CD4-positive, alpha-beta T cell treated with Interleukin-10 for 1 hour (primary cell): ENCODE measurements at regions not wholly inside any gene's neighbourhood (a gene's known extent, or its start where the extent isn't known, plus 50 kb on each side); places are given as distances from the start of the nearest gene placed in this dataset.

Source experiments
- DNase-seq: peaks from one replicate; pipeline ENCODE4 v3.0.0-alpha.2; 2020

GRCh38 chr10:43965033-43965917 is 316.6 kb upstream of the ZNF32 start:
- DNase-seq, result no peak

GRCh38 chr10:43964486-43964885 is 315.8 kb upstream of the ZNF32 start:
- DNase-seq, result no peak

GRCh38 chr10:43963793-43964425 is 315.2 kb upstream of the ZNF32 start:
- DNase-seq, result no peak

GRCh38 chr10:43963379-43963778 is 314.7 kb upstream of the ZNF32 start:
- no peak for DNase-seq

- DNase-seq, result no peak
These were observed 313.9 kb upstream of the ZNF32 start for GRCh38 chr10:43962346-43963191.

GRCh38 chr10:43961523-43962345 is 313.1 kb upstream of the ZNF32 start:
- no peak for DNase-seq

- DNase-seq, result no peak
These were observed 312.3 kb upstream of the ZNF32 start for GRCh38 chr10:43960981-43961380.

GRCh38 chr10:43960477-43960876 is 311.8 kb upstream of the ZNF32 start:
- no peak for DNase-seq

GRCh38 chr10:43960135-43960415 is 311.4 kb upstream of the ZNF32 start:
- DNase-seq, result no peak

GRCh38 chr10:43959364-43960134 is 310.9 kb upstream of the ZNF32 start:
- DNase-seq, result no peak

- DNase-seq, result no peak
These were observed 310.3 kb upstream of the ZNF32 start for GRCh38 chr10:43958964-43959363.

- no peak for DNase-seq
These were observed 309.4 kb upstream of the ZNF32 start for GRCh38 chr10:43958071-43958432.

- no peak for DNase-seq
These were observed 308.8 kb upstream of the ZNF32 start for GRCh38 chr10:43957267-43958070.

- DNase-seq, result no peak
These were observed 307.3 kb upstream of the ZNF32 start for GRCh38 chr10:43955978-43956377.

- no peak for DNase-seq
These were observed 306.4 kb upstream of the ZNF32 start for GRCh38 chr10:43955002-43955596.

- no peak for DNase-seq
These were observed 305.0 kb upstream of the ZNF32 start for GRCh38 chr10:43953672-43954071.

GRCh38 chr10:43952760-43953159 is 304.1 kb upstream of the ZNF32 start:
- DNase-seq, result no peak

- DNase-seq, result no peak
These were observed 300.7 kb upstream of the ZNF32 start for GRCh38 chr10:43949351-43949750.

GRCh38 chr10:43946445-43946844 is 297.8 kb upstream of the ZNF32 start:
- no peak for DNase-seq

- no peak for DNase-seq
These were observed 297.2 kb upstream of the ZNF32 start for GRCh38 chr10:43945908-43946307.
